Loucy (cell line): ENCODE measurements at regions not wholly inside any gene's neighbourhood (a gene's known extent, or its start where the extent isn't known, plus 50 kb on each side); places are given as distances from the start of the nearest gene placed in this dataset.

Source experiments
- EZH2phosphoT487 ChIP-seq: fragments of 200-600 bp; IDR thresholded peaks from 2 replicates; pipeline ENCODE4 v1.6.1; 2018; ENCODE audit warnings: antibody characterized with exemption, mild to moderate bottlenecking, moderate library complexity, borderline replicate concordance
- TF ChIP-seq, protein P1 (sequence below): fragments of 200-600 bp; sonication (generic); conservative IDR thresholded peaks from 2 replicates; pipeline ENCODE4 v1.5.1; 2014; ENCODE audit warnings: mild to moderate bottlenecking, antibody characterized with exemption, low read length

DNA sequence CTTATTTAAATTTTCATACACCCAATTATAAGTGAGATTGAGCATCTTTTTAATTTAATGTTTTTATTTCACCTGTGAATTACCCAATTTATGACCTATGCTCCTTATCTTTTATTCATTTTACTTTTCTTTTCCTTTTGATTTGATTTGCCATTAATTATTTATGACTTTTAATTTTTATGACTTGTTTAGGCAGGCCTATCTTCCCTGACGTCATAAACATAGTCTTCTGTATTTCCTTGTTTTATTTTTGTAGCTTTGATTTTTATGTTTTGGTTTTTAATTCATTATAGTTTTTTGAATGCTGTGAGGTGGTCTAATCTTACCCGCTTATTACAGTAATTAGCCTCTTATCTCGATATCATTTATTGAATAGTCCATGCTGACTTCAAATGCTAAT is 467.1 kb upstream of the FAR2 start:
- no peak for TF ChIP-seq EZH2phosphoT487
- TF ChIP-seq, protein P1, sequence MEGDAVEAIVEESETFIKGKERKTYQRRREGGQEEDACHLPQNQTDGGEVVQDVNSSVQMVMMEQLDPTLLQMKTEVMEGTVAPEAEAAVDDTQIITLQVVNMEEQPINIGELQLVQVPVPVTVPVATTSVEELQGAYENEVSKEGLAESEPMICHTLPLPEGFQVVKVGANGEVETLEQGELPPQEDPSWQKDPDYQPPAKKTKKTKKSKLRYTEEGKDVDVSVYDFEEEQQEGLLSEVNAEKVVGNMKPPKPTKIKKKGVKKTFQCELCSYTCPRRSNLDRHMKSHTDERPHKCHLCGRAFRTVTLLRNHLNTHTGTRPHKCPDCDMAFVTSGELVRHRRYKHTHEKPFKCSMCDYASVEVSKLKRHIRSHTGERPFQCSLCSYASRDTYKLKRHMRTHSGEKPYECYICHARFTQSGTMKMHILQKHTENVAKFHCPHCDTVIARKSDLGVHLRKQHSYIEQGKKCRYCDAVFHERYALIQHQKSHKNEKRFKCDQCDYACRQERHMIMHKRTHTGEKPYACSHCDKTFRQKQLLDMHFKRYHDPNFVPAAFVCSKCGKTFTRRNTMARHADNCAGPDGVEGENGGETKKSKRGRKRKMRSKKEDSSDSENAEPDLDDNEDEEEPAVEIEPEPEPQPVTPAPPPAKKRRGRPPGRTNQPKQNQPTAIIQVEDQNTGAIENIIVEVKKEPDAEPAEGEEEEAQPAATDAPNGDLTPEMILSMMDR: no peak
